Fibroblast of the conjunctiva (primary cell): ENCODE measurements at regions not wholly inside any gene's neighbourhood (a gene's known extent, or its start where the extent isn't known, plus 50 kb on each side); places are given as distances from the start of the nearest gene placed in this dataset.

Experiments used
- DNase-seq: peaks from one replicate; pipeline ENCODE4 v3.0.0-alpha.2; 2010; ENCODE audit warnings: low read depth

- DNase-seq = no peak
These were observed 51.5 kb upstream of the RAP1B start for GRCh38 chr12:68559246-68559645.

DNA sequence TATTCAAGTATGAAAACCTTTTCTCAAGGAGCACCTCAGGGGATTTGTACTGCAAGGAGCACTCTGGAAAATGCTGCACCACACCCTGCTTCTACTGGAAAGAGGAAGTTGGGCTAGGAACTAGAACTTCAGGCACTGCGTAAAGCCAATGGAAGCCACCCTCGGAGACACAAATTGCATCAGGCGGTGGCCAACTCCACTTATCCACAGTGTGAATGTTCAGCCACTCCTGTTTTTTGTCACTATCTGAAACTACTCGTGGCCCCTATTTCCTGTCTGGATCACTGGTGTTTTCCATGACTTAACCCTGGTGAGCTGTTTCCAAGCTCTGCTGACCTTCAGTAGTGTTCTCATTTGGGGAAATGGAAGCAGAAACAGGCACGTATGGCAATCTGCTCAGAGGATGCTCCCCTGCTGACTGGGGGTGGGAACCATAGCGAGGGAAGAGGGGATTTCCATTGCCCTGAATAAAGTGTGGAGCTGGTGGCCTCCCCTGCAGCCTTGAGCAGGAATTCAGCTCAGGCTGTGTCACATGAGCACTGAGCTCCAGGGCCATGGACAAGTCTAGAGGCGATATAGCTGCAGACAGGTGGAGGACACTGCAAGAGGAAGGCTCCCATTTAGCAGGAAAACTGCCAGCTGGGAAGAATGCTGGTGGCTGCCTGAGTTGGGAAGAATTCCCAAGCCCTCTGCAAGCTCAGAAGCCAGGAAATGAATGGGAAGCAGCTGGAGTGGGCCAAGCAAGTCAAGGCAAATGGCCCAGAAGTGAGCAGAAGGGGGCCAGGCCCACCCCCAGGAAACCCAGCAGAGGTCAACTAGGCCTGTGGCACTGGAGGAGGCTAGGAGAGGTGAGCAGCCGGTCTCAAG, 50.5 kb upstream of the RAP1B start:
- DNase-seq = no peak

DNA sequence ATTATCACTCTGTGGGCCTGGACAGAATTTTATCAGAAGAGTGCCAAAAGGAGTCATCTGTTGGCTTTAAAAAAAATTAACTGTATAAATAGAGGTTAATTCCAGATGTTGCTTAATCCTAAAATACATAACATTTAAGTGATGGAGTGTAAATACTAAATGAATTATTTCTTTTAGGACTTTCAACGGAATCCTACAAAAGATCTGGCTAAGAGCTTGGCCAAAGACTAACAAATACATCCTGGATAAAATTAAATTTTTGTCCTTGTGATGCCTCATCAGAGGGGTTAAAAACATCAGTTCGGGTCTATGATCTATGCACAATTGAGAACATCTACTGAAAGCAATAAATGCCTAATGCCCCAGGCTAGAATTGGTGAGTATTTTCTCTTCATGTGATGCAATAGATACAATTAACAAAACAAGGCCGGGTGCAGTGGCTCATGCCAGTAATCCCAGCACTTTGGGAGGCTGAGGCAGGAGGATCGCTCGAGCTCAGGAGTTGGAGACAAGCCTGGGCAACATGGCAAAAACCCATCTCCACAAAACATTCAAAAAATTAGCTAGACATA, 49.8 kb upstream of the RAP1B start:
- peak; percentile 36 for DNase-seq
